Astrocyte of the spinal cord (primary cell): ENCODE measurements at regions not wholly inside any gene's neighbourhood (a gene's known extent, or its start where the extent isn't known, plus 50 kb on each side); places are given as distances from the start of the nearest gene placed in this dataset.

Source experiments
- DNase-seq: peaks from one replicate; pipeline ENCODE4 v3.0.0; 2011; ENCODE audit warnings: low read depth, low spot score
- H3K4me3 ChIP-seq: 2 replicates; pipeline ENCODE4 v1.5.1; 2011; ENCODE audit warnings: low read depth, mild to moderate bottlenecking, low read length, moderate library complexity
- in situ Hi-C: cut with HindIII; loops from 2 replicates; pipeline ENCODE4 v1.10.0; 2017; ENCODE audit warnings: low sequenced_read_pairs
- TF ChIP-seq, protein P1 (sequence below): IDR thresholded peaks from 2 replicates; pipeline ENCODE4 v1.5.1; 2012; ENCODE audit warnings: low read depth, mild to moderate bottlenecking, low read length, inconsistent platforms

DNA sequence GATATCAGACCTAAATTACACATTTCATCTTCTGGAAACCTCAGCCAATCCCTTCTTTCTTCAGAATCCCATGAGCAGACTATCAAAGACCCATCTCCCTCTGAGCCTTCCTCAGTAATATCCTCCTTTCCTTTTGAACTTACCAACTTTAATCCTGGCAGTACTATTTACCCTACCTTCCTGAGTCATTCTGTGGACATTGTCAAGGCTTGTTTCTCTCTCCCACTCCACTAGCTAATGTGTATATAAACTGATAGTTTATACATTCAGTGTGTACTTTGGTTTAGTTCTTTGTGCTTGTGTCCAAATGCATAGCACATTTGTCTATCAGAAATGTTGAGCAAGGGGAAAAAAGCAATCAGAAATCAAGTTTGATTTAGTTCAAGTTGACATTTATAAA, 568.3 kb downstream of the CSNK1G3 start:
- TF ChIP-seq, protein P1, sequence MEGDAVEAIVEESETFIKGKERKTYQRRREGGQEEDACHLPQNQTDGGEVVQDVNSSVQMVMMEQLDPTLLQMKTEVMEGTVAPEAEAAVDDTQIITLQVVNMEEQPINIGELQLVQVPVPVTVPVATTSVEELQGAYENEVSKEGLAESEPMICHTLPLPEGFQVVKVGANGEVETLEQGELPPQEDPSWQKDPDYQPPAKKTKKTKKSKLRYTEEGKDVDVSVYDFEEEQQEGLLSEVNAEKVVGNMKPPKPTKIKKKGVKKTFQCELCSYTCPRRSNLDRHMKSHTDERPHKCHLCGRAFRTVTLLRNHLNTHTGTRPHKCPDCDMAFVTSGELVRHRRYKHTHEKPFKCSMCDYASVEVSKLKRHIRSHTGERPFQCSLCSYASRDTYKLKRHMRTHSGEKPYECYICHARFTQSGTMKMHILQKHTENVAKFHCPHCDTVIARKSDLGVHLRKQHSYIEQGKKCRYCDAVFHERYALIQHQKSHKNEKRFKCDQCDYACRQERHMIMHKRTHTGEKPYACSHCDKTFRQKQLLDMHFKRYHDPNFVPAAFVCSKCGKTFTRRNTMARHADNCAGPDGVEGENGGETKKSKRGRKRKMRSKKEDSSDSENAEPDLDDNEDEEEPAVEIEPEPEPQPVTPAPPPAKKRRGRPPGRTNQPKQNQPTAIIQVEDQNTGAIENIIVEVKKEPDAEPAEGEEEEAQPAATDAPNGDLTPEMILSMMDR: no peak
- in situ Hi-C loops: no loop called here
- H3K4me3 ChIP-seq: no peak overlapping the region
- no peak for DNase-seq

DNA sequence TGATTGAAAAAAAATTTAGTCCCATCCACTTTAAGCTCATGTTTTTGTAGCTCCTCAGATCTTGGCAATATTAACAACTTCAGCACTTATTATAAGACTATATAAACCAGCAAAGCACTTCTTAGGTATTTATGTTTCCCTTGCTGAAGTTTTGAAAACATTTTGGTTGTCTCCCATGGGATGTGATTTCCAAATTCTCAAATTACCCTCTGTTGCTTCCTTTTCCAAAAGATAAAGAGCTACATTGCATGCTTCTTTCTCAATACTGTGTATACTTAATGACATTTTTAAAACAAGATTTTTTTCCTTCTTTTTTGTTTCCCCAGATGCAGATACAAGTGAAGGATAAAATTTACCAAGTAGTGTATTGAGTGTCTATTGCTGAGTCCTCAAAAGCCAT, 567.1 kb downstream of the CSNK1G3 start:
- no peak for DNase-seq
- in situ Hi-C loops: no loop called here
- TF ChIP-seq, protein P1: no peak
- no peak overlapping the region for H3K4me3 ChIP-seq

DNA sequence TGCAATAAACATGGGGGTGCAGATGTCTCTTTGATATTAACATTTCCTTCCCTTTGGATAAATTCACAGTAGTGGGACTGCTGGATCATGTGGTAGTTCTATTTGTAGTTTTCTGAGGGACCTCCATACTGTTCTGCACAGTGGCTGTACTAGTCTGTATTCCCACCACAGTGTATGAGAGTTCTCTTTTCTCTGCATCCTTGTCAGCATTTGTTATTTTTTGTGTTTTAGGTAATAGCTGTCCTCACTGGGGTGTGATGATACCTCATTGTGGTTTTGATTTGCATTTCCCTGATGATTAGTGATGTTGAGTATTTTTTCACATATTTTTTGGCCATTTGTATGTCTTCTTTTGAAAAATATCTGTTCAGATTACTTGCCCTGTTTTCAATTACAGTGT, 562.5 kb downstream of the CSNK1G3 start:
- DNase-seq: no peak
- TF ChIP-seq, protein P1: no peak
- no peak overlapping the region for H3K4me3 ChIP-seq
- in situ Hi-C loops: no loop called here

DNA sequence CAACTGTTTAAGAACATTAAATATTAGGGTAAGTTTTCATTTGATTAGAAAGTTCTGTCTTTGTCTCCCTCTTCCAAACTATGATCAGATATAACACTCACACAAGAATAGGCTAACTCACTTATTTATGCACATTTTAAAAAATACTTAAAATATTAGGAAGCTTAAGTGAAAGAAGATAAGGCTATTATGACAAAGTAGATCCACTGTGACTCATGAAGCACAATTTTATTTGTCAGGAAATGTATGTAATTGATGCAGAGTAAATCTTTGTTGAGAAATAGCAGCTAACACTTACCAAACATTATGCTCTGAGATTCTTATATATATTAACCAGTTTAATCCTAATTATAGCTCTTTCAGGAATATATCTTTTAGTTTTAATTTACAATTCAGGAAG, 560.6 kb downstream of the CSNK1G3 start:
- H3K4me3 ChIP-seq: no peak overlapping the region
- no peak for DNase-seq
- TF ChIP-seq, protein P1: no peak
- in situ Hi-C loops: no loop called here

DNA sequence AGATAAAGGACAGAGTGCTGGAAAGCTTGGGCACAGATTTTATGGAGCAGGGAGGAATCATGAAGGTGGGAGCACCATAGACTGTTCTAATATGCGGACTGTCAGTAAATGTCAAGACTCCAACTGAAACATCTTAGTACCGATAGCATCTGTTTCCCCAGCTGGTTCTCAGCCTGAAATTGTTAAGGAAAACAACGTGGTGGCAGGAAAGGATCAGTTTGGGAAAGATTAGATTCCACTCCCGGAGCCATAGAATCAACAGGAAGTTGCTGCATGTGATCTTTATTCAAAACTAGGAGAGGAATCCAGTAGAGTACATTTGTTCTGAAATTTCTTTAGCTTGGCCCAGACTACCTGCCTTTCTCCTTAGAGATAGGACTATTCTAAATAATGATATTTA, 559.1 kb downstream of the CSNK1G3 start:
- TF ChIP-seq, protein P1: no peak
- no peak overlapping the region for H3K4me3 ChIP-seq
- in situ Hi-C loops: no loop called here
- no peak for DNase-seq

DNA sequence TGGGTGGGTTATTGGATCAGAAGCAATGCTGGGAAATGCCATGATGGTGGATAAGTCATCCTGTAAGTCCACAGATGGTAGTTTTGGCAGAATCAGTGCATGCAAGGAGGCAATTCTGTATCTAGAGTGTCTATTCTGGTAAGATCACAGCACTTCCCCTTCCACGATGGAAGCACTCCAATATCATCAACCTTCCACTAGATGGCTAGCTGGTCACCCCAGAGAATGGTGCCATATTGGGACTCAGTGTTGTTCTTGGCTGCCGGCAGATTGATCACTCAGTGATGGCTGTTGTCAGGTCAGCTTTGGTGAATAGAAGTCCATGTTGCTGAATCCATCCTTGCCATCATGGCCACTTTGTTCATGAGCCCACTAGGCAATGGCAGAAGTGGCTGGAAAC, 553.5 kb downstream of the CSNK1G3 start:
- in situ Hi-C loops: no loop called here
- no peak overlapping the region for H3K4me3 ChIP-seq
- TF ChIP-seq, protein P1: no peak
- no peak for DNase-seq

DNA sequence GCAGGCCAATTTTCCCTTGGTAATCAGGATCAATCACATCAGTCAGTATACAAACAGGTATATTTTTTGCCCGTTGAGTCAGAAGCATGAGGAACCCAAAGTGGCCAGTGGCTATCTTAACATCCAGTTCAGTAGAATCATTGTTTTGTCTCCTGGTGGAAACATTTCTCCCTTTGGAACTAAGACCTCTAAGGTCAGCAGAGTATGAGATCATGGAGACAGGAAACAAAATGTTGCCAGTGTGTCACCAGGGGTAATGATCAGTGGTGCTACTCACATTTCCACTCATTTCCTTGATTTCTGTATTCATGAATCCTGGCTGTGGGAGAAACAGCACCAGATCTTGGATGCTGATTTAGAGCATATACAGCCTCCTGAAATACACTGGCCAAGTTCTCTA, 553.0 kb downstream of the CSNK1G3 start:
- no peak for DNase-seq
- TF ChIP-seq, protein P1: no peak
- in situ Hi-C loops: no loop called here
- no peak overlapping the region for H3K4me3 ChIP-seq
